Bronchial epithelial cell (primary cell): ENCODE measurements at regions not wholly inside any gene's neighbourhood (a gene's known extent, or its start where the extent isn't known, plus 50 kb on each side); places are given as distances from the start of the nearest gene placed in this dataset.

Source experiments
- DNase-seq: peaks from one replicate; pipeline ENCODE4 v3.0.0-alpha.2; 2010; ENCODE audit warnings: low read depth
- FAIRE-seq: peaks from 2 replicates; lab custom pipeline; 2011; peaks lifted over from hg19 to GRCh38; lab: Jason Lieb, UNC
- H3K27me3 ChIP-seq: 2 replicates; pipeline ENCODE4 v1.5.1; 2011; ENCODE audit warnings: low read length; ENCODE audit not compliant: control insufficient read depth, insufficient read depth
- H3K36me3 ChIP-seq: 2 replicates; pipeline ENCODE4 v1.5.1; 2011; ENCODE audit warnings: low read length; ENCODE audit not compliant: control insufficient read depth, insufficient read depth
- H3K4me3 ChIP-seq: 2 replicates; pipeline ENCODE4 v1.5.1; 2011; ENCODE audit warnings: mild to moderate bottlenecking, low read depth, low read length, control low read depth
- CTCF ChIP-seq: IDR thresholded peaks from 2 replicates; pipeline ENCODE4 v1.5.1; 2011; ENCODE audit warnings: mild to moderate bottlenecking, moderate library complexity, low read length, control low read depth, inconsistent platforms; ENCODE audit not compliant: insufficient read depth, severe bottlenecking

GRCh38 chr5:123732257-123732656, 220.3 kb downstream of the CSNK1G3 start:
- H3K4me3 ChIP-seq: no peak overlapping the region
- no peak for TF ChIP-seq CTCF
- no peak for DNase-seq
- FAIRE-seq: peak; percentile 23
- H3K27me3 ChIP-seq: no peaks in the 10 kb centered on the region
- H3K36me3 ChIP-seq: no peaks in the 10 kb centered on the region

DNA sequence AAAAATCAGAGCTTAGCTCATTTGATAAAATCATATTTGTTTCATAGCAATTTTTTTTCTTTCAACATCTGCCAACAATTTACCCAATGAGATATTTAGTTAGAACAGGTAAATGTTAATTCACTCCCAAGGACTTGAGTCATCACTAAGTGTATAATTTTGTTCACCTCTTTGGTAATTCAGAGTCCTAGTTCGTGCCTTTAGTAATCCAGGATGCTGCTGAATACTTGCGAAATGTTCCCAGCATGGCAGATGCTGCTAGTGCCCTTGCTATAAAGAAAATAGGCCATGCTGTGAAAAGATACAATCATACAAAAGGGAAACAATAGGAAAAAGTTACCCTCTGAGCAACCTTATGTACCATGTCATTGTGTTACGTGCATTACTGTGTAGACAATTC, 210.5 kb downstream of the CSNK1G3 start:
- H3K27me3 ChIP-seq: no peaks in the 10 kb centered on the region
- peak; percentile 53 for DNase-seq
- no peaks in the 10 kb centered on the region for H3K36me3 ChIP-seq
- FAIRE-seq: no peak
- TF ChIP-seq CTCF: no peak
- H3K4me3 ChIP-seq: no peak overlapping the region

- TF ChIP-seq CTCF: no peak
- DNase-seq (no peak), FAIRE-seq (no peak)
- Histone ChIP-seq H3K27me3 (no peaks in the 10 kb centered on the region), H3K4me3 (no peak overlapping the region), H3K36me3 (no peaks in the 10 kb centered on the region)
Measured at GRCh38 chr5:123721675-123722276, 209.8 kb downstream of the CSNK1G3 start.

DNA sequence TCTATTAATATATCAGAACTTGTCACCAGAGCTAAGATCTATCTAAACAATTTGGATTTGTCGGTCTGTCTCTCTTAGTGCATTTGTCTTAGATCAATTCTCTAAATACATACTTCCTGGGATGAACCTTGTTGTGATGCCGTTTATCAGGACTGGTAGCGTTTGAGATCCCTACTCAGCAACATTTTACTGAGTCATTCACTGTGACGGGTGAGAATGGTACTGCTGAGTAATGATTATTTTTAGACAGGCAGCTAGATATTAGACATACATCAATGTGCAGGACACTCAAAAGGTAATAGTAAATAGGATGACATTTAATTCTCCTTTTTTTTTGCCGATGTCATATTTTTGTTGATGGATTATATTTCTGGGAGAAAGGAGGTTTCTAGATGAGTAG, 209.0 kb downstream of the CSNK1G3 start:
- peak; percentile 32 for DNase-seq
- no peak for TF ChIP-seq CTCF
- Histone ChIP-seq H3K27me3 (no peaks in the 10 kb centered on the region), H3K36me3 (no peaks in the 10 kb centered on the region), H3K4me3 (no peak overlapping the region)
- no peak for FAIRE-seq

DNA sequence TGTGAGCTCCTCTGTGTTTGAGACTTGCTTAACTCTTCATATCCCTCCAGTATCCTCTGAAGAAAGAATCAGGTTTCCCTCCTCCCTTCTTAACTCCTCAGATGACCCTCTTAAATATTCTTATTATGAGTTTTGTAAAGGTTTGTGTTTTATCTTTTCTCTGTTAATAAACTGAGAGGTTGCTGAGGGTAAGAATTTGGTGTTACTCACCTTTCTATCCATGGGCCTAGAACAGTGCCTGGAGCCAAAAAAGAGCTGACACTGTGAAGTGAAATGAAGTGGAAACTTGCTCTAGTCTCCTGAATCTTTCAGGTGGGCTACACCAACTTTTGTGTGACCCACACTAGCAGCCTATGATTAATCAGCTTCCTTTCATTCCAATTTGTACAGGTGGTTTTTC, 208.4 kb downstream of the CSNK1G3 start:
- Histone ChIP-seq H3K4me3 (no peak overlapping the region), H3K36me3 (no peaks in the 10 kb centered on the region), H3K27me3 (no peaks in the 10 kb centered on the region)
- FAIRE-seq (no peak), DNase-seq (no peak)
- TF ChIP-seq CTCF: no peak

GRCh38 chr5:123719004-123719403, 207.0 kb downstream of the CSNK1G3 start:
- Histone ChIP-seq H3K36me3 (no peaks in the 10 kb centered on the region), H3K27me3 (no peaks in the 10 kb centered on the region), H3K4me3 (no peak overlapping the region)
- no peak for TF ChIP-seq CTCF
- DNase-seq: peak; percentile 61
- FAIRE-seq: peak; percentile 28
